Fibroblast of peridontal ligament (primary cell): ENCODE measurements at regions not wholly inside any gene's neighbourhood (a gene's known extent, or its start where the extent isn't known, plus 50 kb on each side); places are given as distances from the start of the nearest gene placed in this dataset.
"Not testable (repeated sequence)": the region's sequence is repeated elsewhere in the genome, so short reads cannot be mapped to it uniquely, and the experiment has no call there.

Experiments used
- DNase-seq: peaks from one replicate; pipeline ENCODE4 v3.0.0-alpha.2; 2010; ENCODE audit errors: extremely low read depth

DNA sequence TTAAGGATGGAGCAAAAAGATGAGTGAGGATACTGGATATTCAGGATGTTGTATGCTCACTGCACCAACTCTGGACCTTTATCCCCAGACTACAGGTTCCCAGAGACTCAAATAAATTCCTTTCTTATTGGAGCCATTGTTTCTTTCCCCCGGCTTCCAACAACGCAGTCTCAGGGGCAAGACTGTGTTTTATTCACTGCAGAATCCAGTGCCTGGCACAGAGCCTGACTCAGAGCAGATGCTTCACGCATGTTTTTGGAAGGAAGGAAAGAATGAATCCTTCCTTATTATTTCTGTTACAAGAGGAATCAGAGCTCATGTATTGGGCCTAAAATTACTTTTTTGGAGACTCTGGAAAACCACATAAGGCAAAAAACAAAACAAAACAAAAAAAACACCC is 96.0 kb upstream of the VGLL4 start:
- peak; percentile 27 for DNase-seq

- DNase-seq, result no peak
These were observed 95.4 kb upstream of the VGLL4 start for GRCh38 chr3:11739123-11739522.

GRCh38 chr3:11737742-11738141 is 94.0 kb upstream of the VGLL4 start:
- DNase-seq, result no peak

- peak; percentile 8 for DNase-seq
These were observed 92.6 kb upstream of the VGLL4 start for GRCh38 chr3:11736136-11736833.

DNA sequence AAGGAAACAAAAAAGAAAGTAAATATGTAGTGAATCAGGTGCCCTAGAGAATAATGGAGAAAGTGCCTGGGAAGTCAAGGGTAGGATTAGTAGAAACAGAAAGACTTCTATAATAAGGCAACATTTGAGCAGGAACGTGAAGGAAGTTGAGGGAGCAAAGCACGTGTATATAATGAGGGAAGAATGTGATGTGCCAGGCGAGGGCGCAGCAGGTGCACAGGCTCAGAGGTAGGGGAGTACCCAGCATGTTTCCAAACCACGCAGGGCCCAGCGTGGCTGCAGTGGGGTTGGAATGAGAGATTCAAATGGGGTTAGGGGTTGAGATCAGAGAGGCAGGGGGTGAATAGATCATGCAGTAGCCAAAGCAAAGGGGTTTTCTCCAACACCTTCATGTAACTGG is 91.9 kb upstream of the VGLL4 start:
- no peak for DNase-seq

DNA sequence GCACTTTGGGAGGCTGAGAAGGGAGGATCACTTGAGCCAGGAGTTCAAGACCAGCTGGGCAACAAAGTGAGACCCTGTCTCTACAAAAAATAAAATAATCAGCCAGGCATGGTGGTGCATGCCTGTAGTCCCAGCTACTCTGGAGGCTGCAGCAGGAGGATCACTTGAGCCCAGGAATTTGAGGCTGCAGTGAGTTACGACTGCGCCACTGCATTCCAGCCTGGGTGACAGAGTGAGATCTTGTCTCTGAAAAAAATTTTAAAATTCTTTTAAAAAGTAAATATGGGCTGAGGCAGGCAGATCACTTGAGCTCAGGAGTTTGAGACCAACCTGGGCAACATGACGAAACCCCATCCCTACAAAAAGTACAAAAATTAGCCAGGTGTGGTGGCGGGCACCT is 91.4 kb upstream of the VGLL4 start:
- DNase-seq, result not testable (repeated sequence)

GRCh38 chr3:11733914-11734313 is 90.2 kb upstream of the VGLL4 start:
- no peak for DNase-seq

- peak; percentile 3 for DNase-seq
These were observed 83.5 kb upstream of the VGLL4 start for GRCh38 chr3:11727207-11727606.

GRCh38 chr3:11726146-11726545 is 82.4 kb upstream of the VGLL4 start:
- DNase-seq, result no peak

DNA sequence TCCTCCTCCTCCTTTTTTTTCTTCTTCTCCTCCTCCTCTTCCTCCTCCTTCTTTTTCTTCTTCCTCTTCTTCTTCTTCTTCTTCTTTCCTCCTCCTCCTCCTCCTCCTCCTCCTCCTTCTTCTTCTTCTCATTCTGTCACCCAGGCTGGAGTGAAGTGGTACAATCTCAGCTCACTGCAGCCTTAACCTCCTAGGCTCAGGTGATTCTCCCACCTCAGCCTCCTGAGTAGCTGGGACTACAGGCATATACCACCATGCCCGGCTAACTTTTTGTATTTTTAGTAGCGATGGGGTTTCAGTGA is 81.6 kb upstream of the VGLL4 start:
- DNase-seq, result not testable (repeated sequence)

DNA sequence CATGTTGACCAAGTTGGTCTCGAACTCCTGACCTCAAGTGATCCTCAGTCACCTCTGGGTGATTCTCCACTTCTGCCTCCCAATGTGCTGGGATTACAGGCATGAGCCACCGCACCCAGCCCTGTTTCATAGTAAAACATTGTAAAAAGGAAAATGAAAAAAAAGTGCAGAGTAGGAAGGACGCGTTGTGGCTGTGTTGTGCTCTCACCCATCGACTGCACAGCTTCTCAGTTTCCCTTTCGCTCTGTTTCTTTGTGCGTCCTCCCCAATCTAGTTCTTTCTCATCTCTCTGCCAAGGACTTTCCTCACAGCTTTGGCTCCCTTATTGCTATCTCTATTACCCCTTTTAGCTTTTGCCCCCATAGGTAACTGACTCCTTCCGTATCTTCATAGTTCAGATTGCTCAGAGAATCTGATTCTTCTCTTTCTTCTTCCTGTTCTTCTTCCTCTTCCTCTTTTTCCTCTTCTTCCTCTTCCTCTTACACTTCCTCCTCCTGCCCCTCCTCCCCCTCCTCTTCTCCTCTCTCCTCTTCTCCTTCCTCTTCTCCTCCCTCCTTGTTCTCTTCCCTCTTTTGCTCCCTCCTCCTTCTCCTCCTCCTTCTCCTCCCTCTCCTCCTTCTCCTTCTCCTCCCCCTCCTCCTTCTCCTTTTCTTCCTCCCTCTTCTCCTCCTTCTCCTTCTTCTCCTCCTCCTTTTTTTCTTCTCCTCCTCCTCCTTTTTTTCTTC is 81.1 kb upstream of the VGLL4 start:
- no peak for DNase-seq

- DNase-seq, result peak; percentile 12
These were observed 77.8 kb upstream of the VGLL4 start for GRCh38 chr3:11721479-11721878.

DNA sequence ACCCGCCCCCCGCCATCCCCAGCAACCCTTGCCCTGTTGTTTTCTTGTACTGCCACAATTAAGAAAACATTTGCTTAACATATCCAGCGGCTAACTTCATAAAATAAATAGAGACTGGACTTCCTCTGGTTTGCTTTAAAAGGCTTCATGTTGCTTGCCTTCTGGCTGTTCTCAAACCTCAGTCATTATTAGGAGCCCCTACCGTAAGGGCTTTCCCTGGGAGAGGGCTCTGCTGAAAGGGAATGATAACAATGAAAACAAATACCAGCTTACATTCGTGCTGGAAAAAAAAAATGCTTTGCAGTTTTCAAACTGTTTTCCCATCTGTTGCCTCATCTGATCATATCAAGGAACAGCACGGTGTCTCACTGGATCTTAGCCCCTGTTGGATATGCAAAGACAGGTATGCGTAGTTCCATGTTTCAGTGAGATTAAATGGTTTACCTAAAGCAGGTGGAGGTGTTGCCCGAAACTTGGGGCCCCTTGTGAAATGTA is 77.2 kb upstream of the VGLL4 start:
- DNase-seq, result no peak

DNA sequence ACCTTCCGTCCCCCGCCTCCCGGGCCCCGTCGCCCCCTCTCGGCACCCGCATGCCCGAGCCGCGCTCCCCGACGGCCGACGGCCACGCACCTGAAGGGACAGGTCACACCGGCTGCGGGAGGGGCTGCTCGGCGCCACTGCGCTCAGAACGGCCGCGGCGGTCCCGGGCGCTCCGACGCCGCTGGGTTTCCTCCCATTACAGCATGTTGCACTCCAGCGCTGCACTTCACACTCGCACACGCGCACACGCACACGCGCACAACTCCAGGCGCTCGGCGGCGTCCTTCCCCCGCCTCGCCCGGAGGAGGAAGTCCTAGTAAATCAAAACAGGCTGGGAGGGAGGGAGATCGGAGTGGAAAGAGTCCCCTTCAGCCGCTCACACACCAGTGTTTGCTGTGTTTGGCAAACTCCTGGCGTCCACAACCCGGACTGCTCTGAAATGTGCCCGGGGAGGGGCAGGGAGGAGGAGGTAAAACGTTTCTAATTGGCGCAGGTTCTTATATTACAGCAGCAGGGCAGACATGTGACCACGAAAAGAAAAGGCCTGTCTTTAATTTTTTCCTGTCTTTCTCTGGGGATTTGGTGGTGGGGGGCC is 76.7 kb upstream of the VGLL4 start:
- peak; percentile 86 for DNase-seq

GRCh38 chr3:11719406-11720303 is 75.9 kb upstream of the VGLL4 start:
- peak; percentile 49 for DNase-seq

DNA sequence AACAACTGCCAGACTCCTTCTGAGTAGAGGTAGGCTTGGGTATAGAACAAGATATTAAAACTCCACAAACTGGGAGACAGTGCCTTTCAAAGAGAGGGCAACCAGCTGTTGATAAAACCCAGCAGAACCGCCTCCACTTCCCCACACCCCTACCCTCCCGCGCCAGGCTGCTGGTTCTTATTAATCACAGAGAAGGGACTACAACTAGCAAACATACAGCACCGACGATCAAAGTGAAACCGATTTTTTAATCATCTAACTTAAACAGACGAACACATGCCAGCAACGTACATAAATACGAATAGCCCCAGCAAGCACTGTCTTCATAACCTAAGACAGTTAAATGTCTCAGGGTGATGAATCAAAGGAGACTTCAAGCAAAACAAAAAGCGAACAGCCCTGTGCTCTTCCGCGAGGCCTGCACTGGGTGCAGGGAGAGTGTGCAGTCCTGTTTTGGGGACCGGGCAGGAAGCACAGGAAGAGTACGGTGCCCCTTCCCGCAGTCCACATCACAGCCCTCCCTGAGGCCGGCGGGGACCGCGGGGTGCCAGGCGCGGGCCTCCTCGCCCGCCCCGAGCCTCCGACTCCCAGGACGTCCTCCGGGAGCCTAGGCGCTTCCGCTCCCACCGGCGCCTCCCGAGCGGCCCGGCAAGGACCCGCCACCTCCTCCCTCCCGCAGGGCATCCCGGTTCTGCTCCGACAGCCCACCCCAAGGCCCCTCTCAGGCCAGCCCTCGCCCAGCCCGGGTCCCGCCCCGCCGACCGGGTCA is 75.1 kb upstream of the VGLL4 start:
- peak; percentile 61 for DNase-seq

- peak; percentile 53 for DNase-seq
These were observed 74.3 kb upstream of the VGLL4 start for GRCh38 chr3:11717768-11718636.

GRCh38 chr3:11717301-11717700 is 73.6 kb upstream of the VGLL4 start:
- DNase-seq, result peak; percentile 57

GRCh38 chr3:11716573-11717290 is 73.0 kb upstream of the VGLL4 start:
- peak; percentile 38 for DNase-seq

DNA sequence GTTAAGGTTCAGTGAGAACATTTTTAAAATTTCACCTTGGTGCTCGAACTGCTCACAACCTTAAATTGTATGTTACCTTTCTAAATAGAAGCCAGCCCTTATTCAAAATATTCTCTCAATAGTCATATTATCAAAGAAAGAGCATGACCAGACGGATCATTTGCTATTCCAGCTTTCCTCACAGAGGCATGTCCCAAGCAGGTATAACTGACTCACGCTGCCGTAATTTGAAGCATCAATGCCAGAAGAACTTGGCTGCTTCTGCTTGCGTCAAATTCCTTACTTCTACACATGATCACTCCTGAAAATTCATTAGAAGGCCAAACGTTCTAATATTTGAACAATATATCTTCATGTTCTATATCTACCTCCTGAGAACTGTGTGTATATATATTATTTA is 69.5 kb upstream of the VGLL4 start:
- no peak for DNase-seq
